Neural cell (in vitro differentiated cells): ENCODE measurements at regions not wholly inside any gene's neighbourhood (a gene's known extent, or its start where the extent isn't known, plus 50 kb on each side); places are given as distances from the start of the nearest gene placed in this dataset.

Experiments used
- H2AFZ ChIP-seq: fragments of 200-600, 300-800 bp; sonication (generic), shearing (Covaris generic); 2 replicates; pipeline ENCODE4 v1.6.0; 2014; ENCODE audit warnings: low read depth, mild to moderate bottlenecking, antibody characterized with exemption, low read length, moderate library complexity
- H3F3A ChIP-seq: fragments of 200-600 bp; shearing (Covaris generic); 2 replicates; pipeline ENCODE4 v1.6.1; 2016; ENCODE audit warnings: mild to moderate bottlenecking, moderate library complexity, mixed read lengths, antibody characterized with exemption, low read length; ENCODE audit not compliant: insufficient read depth, poor library complexity, severe bottlenecking
- H3K27ac ChIP-seq: fragments of 200-600, 300-800 bp; sonication (generic), shearing (Covaris generic); 2 replicates; pipeline ENCODE4 v1.5.1; 2014; ENCODE audit warnings: mild to moderate bottlenecking, low read length, moderate library complexity
- H3K27me3 ChIP-seq: fragments of 300-800, 200-600 bp; sonication (generic), shearing (Covaris generic); 2 replicates; pipeline ENCODE4 v1.6.0; 2014; ENCODE audit warnings: mild to moderate bottlenecking, low read depth, low read length, moderate library complexity; ENCODE audit not compliant: insufficient read depth
- H3K36me3 ChIP-seq: fragments of 300-800, 200-600 bp; sonication (generic), shearing (Covaris generic); 2 replicates; pipeline ENCODE4 v1.5.1; 2014; ENCODE audit warnings: mild to moderate bottlenecking, antibody characterized with exemption, low read length, moderate library complexity; ENCODE audit not compliant: insufficient read depth
- H3K4me2 ChIP-seq: fragments of 300-800, 200-600 bp; sonication (generic), shearing (Covaris generic); 2 replicates; pipeline ENCODE4 v1.6.0; 2014; ENCODE audit warnings: mild to moderate bottlenecking, low read length
- H3K4me3 ChIP-seq: fragments of 300-800, 200-600 bp; sonication (generic), shearing (Covaris generic); 2 replicates; pipeline ENCODE4 v1.5.1; 2014; ENCODE audit warnings: mild to moderate bottlenecking, low read length, moderate library complexity
- H3K79me2 ChIP-seq: fragments of 200-600 bp; shearing (Covaris generic); replicated peaks from 2 replicates; pipeline ENCODE4 v1.6.0; 2014; ENCODE audit warnings: mild to moderate bottlenecking, low read length, moderate library complexity; ENCODE audit not compliant: insufficient read depth
- H3K9ac ChIP-seq: fragments of 300-800, 200-600 bp; sonication (generic), shearing (Covaris generic); 2 replicates; pipeline ENCODE4 v1.6.1; 2016; ENCODE audit warnings: mild to moderate bottlenecking, low read length, mixed read lengths
- H3K9me2 ChIP-seq: fragments of 200-600 bp; shearing (Covaris generic); 2 replicates; pipeline ENCODE4 v1.6.1; 2016; ENCODE audit warnings: mild to moderate bottlenecking, low read length, mixed read lengths; ENCODE audit not compliant: insufficient read depth
- H3K9me3 ChIP-seq: fragments of 200-600, 300-800 bp; sonication (generic), shearing (Covaris generic); 2 replicates; pipeline ENCODE4 v1.6.1; 2016; ENCODE audit warnings: mild to moderate bottlenecking, mixed run types, low read length, moderate library complexity, mixed read lengths
- H4K20me1 ChIP-seq: fragments of 200-600 bp; shearing (Covaris generic); 2 replicates; pipeline ENCODE4 v1.6.1; 2016; ENCODE audit warnings: mild to moderate bottlenecking, mixed run types; ENCODE audit not compliant: insufficient read depth
- EP300 ChIP-seq: fragments of 450-650 bp; conservative IDR thresholded peaks from 2 replicates; pipeline ENCODE4 v1.6.1; 2014; ENCODE audit warnings: antibody characterized with exemption, mild to moderate bottlenecking, moderate library complexity; ENCODE audit not compliant: poor library complexity, severe bottlenecking
- EZH2 ChIP-seq: fragments of 200-600, 300-800 bp; shearing (Covaris generic), sonication (generic); IDR thresholded peaks from 2 replicates; pipeline ENCODE4 v1.6.1; 2014; ENCODE audit warnings: antibody characterized with exemption, low read length, borderline replicate concordance, mild to moderate bottlenecking; ENCODE audit not compliant: insufficient read depth, poor library complexity, severe bottlenecking
- MXI1 ChIP-seq: fragments of 450-650 bp; conservative IDR thresholded peaks from 2 replicates; pipeline ENCODE4 v1.6.1; 2014; ENCODE audit warnings: antibody characterized with exemption, mild to moderate bottlenecking; ENCODE audit not compliant: poor library complexity, severe bottlenecking
- POLR2AphosphoS5 ChIP-seq: IDR thresholded peaks from 2 replicates; pipeline ENCODE4 v1.6.1; 2012
- RAD21 ChIP-seq: fragments of 450-650 bp; conservative IDR thresholded peaks from 2 replicates; pipeline ENCODE4 v1.6.1; 2014; ENCODE audit warnings: antibody characterized with exemption, mild to moderate bottlenecking, moderate library complexity
- SMC3 ChIP-seq: fragments of 450-650 bp; conservative IDR thresholded peaks from 2 replicates; pipeline ENCODE4 v1.6.1; 2014; ENCODE audit warnings: antibody characterized with exemption, mild to moderate bottlenecking, moderate library complexity; ENCODE audit not compliant: poor library complexity
- TAF1 ChIP-seq: IDR thresholded peaks from 2 replicates; pipeline ENCODE4 v1.6.1; 2012; ENCODE audit warnings: low read depth
- TF ChIP-seq, protein P1 (sequence below): fragments of 450-650 bp; IDR thresholded peaks from 2 replicates; pipeline ENCODE4 v1.5.1; 2014; ENCODE audit warnings: antibody characterized with exemption, mild to moderate bottlenecking, moderate library complexity; ENCODE audit not compliant: poor library complexity, severe bottlenecking
- TF ChIP-seq, protein P2 (sequence below): IDR thresholded peaks from 2 replicates; pipeline ENCODE4 v1.6.1; 2012; ENCODE audit warnings: borderline replicate concordance

DNA sequence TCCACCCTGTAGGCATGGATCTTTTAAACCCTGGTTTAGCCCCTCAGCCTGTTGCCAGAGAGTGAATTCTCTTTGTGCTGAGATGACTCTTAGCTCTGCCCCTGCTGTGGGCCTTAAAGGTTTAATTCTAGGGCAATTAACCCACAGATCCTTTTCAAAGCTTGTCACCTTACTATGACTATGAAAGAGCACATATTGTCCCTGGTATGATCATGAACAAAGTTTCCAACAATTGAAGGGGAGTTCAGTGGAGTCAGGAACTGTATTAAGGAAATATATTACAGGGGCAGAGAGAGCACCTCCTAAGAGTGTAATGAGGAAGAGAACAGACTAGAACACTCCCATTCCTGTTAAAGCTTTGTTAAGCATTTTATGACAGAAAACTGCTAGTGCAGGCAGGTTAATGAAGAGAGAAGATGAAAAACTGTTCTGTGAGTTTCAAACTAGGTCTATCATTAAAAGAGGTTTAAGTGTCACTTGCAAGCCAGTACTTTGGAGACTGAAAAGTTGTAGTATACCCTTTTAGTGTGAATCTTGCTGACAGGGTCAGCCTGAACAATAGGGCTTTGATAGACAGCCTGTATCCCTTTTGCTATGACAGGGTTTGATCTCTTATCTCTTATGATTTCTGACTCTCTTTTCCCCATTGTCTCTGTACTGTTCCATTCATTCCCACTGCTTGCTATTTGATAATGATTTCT, 104.2 kb upstream of the ELL2 start:
- H3K9ac ChIP-seq: no peak overlapping the region
- no peaks in the 10 kb centered on the region for H3K36me3 ChIP-seq
- no peaks in the 10 kb centered on the region for H3K9me3 ChIP-seq
- H3F3A ChIP-seq: no peaks in the 10 kb centered on the region
- no peaks in the 10 kb centered on the region for H4K20me1 ChIP-seq
- no peak overlapping the region for H3K4me3 ChIP-seq
- TF ChIP-seq TAF1: no peak
- TF ChIP-seq EP300: no peak
- TF ChIP-seq MXI1: no peak
- no peak for TF ChIP-seq RAD21
- TF ChIP-seq EZH2: no peak
- no peak for TF ChIP-seq POLR2AphosphoS5
- TF ChIP-seq, protein P1, sequence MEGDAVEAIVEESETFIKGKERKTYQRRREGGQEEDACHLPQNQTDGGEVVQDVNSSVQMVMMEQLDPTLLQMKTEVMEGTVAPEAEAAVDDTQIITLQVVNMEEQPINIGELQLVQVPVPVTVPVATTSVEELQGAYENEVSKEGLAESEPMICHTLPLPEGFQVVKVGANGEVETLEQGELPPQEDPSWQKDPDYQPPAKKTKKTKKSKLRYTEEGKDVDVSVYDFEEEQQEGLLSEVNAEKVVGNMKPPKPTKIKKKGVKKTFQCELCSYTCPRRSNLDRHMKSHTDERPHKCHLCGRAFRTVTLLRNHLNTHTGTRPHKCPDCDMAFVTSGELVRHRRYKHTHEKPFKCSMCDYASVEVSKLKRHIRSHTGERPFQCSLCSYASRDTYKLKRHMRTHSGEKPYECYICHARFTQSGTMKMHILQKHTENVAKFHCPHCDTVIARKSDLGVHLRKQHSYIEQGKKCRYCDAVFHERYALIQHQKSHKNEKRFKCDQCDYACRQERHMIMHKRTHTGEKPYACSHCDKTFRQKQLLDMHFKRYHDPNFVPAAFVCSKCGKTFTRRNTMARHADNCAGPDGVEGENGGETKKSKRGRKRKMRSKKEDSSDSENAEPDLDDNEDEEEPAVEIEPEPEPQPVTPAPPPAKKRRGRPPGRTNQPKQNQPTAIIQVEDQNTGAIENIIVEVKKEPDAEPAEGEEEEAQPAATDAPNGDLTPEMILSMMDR: no peak
- TF ChIP-seq SMC3: no peak
- TF ChIP-seq, protein P2, sequence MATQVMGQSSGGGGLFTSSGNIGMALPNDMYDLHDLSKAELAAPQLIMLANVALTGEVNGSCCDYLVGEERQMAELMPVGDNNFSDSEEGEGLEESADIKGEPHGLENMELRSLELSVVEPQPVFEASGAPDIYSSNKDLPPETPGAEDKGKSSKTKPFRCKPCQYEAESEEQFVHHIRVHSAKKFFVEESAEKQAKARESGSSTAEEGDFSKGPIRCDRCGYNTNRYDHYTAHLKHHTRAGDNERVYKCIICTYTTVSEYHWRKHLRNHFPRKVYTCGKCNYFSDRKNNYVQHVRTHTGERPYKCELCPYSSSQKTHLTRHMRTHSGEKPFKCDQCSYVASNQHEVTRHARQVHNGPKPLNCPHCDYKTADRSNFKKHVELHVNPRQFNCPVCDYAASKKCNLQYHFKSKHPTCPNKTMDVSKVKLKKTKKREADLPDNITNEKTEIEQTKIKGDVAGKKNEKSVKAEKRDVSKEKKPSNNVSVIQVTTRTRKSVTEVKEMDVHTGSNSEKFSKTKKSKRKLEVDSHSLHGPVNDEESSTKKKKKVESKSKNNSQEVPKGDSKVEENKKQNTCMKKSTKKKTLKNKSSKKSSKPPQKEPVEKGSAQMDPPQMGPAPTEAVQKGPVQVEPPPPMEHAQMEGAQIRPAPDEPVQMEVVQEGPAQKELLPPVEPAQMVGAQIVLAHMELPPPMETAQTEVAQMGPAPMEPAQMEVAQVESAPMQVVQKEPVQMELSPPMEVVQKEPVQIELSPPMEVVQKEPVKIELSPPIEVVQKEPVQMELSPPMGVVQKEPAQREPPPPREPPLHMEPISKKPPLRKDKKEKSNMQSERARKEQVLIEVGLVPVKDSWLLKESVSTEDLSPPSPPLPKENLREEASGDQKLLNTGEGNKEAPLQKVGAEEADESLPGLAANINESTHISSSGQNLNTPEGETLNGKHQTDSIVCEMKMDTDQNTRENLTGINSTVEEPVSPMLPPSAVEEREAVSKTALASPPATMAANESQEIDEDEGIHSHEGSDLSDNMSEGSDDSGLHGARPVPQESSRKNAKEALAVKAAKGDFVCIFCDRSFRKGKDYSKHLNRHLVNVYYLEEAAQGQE: no peak
- H3K79me2 ChIP-seq: no peaks in the 10 kb centered on the region
- H3K27ac ChIP-seq: no peak overlapping the region
- no peak overlapping the region for H3K4me2 ChIP-seq
- H3K27me3 ChIP-seq: no peaks in the 10 kb centered on the region
- H2AFZ ChIP-seq: no peak overlapping the region
- H3K9me2 ChIP-seq: no peaks in the 10 kb centered on the region

DNA sequence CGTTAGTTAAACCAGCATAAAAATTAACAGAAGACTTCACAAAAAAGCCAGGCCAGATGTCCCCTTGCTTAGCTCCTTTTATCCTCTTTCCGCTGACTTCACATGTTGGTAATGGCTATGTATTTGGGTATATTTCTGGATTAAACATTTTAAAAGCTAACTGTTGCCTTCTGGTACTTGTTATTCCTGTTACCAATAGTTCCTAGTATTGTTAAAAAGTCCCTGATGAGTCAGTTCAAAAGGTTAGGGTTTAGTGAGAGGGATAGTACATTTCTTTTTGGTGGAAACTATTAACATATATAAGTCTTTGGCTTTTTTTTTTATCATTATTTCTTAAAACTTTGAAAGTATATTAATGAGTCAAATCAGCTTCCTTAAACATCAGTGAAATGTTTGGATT, 103.2 kb upstream of the ELL2 start:
- Histone ChIP-seq H3K4me3 (no peak overlapping the region), H3K9ac (no peak overlapping the region), H3K9me3 (no peaks in the 10 kb centered on the region), H3K27ac (no peak overlapping the region), H2AFZ (no peak overlapping the region), H3K4me2 (no peak overlapping the region), H3K36me3 (no peaks in the 10 kb centered on the region), H4K20me1 (no peaks in the 10 kb centered on the region), H3K9me2 (no peaks in the 10 kb centered on the region), H3K79me2 (no peaks in the 10 kb centered on the region), H3K27me3 (no peaks in the 10 kb centered on the region), H3F3A (no peaks in the 10 kb centered on the region)
- TF ChIP-seq MXI1 (no peak), EP300 (no peak)
